AG10803 (cell line): ENCODE measurements at regions not wholly inside any gene's neighbourhood (a gene's known extent, or its start where the extent isn't known, plus 50 kb on each side); places are given as distances from the start of the nearest gene placed in this dataset.
A peak's percentile ranks its signal among the peaks of the same experiment; 100 is the strongest.

Source experiments
- DNase-seq: peaks from one replicate; pipeline ENCODE4 v3.0.0; 2010; ENCODE audit warnings: low read depth
- H3K4me3 ChIP-seq: 2 replicates; pipeline ENCODE4 v1.5.1; 2011; ENCODE audit warnings: mild to moderate bottlenecking, low read length, control low read depth
- TF ChIP-seq, protein P1 (sequence below): conservative IDR thresholded peaks from 2 replicates; pipeline ENCODE4 v1.5.1; 2011; ENCODE audit warnings: mild to moderate bottlenecking, low read length, control low read depth, inconsistent platforms

DNA sequence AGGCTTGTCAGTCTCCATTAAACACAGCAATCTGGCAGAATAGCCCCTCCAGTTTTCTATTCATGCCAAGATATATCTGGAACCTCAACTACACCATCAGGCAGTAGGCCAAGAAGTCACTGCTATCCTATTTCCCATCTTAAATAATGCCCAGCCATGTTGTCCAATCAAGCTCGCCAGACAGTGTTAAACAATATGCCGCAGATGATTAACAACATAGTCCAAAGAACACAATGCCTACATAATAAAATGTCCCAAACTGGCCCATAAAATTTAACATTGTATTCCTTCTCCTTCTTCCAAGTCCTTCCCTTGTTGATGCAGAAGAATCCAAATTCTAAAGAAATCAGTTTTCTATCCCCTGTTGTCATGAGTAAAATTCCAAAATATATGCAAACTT, 427.4 kb upstream of the PPP2R3A start:
- H3K4me3 ChIP-seq: no peak overlapping the region
- TF ChIP-seq, protein P1, sequence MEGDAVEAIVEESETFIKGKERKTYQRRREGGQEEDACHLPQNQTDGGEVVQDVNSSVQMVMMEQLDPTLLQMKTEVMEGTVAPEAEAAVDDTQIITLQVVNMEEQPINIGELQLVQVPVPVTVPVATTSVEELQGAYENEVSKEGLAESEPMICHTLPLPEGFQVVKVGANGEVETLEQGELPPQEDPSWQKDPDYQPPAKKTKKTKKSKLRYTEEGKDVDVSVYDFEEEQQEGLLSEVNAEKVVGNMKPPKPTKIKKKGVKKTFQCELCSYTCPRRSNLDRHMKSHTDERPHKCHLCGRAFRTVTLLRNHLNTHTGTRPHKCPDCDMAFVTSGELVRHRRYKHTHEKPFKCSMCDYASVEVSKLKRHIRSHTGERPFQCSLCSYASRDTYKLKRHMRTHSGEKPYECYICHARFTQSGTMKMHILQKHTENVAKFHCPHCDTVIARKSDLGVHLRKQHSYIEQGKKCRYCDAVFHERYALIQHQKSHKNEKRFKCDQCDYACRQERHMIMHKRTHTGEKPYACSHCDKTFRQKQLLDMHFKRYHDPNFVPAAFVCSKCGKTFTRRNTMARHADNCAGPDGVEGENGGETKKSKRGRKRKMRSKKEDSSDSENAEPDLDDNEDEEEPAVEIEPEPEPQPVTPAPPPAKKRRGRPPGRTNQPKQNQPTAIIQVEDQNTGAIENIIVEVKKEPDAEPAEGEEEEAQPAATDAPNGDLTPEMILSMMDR: no peak
- no peak for DNase-seq

DNA sequence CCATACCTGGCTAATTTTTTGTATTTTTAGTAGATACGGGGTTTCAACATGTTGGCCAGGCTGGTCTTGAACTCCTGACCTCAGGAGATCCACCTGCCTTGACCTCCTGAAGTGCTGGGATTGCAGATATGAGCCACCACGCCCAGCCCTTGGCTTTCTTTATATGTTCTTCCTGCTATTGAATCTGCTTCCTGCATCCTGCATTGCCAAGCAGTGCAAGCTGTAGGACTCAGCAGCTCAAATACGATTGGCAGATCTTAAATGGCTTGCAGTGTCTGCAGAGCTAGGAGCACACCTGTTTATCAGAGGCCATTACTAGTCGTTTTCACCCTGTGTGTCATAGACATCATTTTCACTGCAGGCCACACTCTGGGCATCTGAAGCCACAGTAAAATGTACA, 426.2 kb upstream of the PPP2R3A start:
- no peak for DNase-seq
- TF ChIP-seq, protein P1: no peak
- no peak overlapping the region for H3K4me3 ChIP-seq

DNA sequence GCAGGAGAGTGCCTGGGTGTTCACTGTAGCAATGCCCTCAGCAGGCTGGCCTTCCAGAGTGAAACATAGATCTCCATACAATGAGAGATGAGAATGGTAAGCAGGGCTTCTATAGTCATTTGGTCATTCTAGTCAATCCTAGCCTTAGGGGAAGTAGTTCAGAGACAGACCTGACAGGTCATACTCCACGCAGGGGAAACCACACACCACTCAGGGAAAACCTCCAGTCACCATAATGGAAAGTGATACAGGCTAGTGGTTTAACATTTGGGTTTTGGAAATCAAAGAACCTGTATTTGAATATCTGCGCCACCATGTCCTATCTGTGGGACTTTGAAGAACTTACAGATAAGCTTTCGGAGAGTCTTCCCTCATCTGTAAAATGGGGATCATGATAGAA, 425.7 kb upstream of the PPP2R3A start:
- TF ChIP-seq, protein P1: no peak
- no peak overlapping the region for H3K4me3 ChIP-seq
- DNase-seq: no peak

DNA sequence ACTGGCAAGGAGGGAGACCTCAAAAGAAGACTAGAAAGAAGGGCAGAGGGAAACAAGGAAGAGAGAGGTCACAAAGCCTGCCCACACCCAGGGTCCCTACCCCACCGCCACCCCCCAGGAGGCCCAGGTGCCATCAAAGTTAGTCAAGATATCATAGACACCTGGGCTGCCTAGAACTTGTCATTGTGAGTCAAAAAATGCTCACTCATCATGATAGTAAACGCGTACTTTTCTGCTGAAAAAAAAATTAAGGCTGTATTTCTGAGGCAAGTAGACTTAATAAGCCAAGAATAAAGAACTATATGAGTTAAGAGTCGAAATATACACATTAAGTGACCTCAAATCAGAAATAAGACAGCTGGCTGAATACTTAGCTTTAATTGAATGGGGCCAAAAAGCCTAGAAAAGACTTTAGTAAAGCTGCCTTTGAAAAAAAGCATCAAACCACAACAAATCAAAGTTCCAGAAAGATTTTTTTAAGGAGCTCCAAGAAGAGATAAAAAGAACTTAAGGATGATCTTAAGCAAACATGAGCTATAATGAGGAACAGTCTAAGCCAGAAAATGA, 415.5 kb upstream of the PPP2R3A start:
- no peak overlapping the region for H3K4me3 ChIP-seq
- TF ChIP-seq, protein P1: no peak
- no peak for DNase-seq

DNA sequence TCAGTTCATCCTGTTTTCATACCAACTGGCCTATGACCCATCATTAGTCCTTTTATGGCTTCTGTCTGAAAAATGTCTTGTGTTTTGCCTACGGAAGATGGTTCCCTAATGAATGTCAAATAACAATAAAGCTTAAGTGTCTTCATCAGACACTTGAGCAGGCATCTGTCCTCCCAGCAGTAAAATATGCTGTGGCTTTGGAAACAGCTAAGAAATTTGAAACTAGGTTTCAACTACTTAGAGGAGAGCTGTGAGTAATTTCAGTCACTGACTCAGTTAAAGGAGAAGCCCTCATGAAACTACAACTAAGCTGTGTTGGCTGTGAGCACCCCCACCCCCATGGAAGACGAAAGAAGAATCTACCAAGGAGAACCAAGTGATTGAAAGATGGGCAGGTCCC, 409.4 kb upstream of the PPP2R3A start:
- H3K4me3 ChIP-seq: no peak overlapping the region
- TF ChIP-seq, protein P1: no peak
- peak; percentile 59 for DNase-seq

DNA sequence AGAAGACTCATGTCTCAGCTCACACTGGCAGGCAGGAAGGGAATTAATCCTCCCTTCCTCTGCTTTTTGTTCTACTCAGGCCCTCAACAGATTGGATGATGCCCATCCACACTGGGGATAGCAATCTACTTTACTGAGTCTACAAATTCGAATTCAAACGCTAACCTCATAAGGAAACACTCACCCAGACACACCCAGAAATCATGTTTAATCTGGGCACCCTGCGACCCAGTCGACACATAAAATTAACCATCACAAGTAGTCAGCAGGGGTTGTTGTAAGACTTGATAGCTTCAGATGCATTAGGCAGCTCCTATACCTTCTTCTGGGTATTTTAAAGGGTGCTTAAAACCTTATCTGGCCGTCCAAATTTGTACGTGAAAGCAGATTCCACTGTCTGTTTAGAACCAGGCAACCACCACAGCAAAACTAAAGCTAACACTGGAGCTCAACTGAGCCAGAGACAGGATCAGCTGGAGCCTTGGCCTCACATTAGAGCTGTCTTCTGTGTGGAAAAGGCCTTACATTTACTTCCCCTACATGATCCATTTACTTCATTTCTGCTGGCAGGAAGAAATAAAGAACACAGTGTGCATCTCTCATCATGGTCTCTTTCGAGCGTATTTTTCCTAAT, 407.3 kb upstream of the PPP2R3A start:
- no peak for DNase-seq
- no peak overlapping the region for H3K4me3 ChIP-seq
- TF ChIP-seq, protein P1: no peak

DNA sequence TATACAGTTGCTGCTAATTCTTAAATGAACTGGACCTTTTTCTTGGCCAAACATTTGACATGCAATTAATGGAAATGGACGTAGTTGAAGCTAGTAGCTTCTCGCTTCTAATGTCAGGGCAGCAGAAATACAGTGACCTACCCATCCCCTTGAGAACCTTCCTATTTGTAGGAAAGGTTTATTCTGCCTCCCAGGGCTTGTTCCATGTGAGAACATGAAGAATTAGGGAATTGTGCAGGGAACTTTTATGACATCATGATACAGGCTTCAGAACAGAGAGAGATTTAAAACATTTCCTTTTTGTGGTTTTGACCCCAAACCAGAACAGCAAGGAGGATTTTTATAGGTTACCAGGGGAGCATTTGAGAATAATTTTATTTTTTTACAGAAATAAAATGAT, 406.6 kb upstream of the PPP2R3A start:
- TF ChIP-seq, protein P1: no peak
- DNase-seq: peak; percentile 13
- no peak overlapping the region for H3K4me3 ChIP-seq
